HCT116 (cell line): ENCODE measurements at regions not wholly inside any gene's neighbourhood (a gene's known extent, or its start where the extent isn't known, plus 50 kb on each side); places are given as distances from the start of the nearest gene placed in this dataset.

ENCODE experiments used
- ATAC-seq: fragments of 200-7000 bp; cut with Tn5 transposase; 2 replicates; pipeline ENCODE4 v1.9.1; 2020; ENCODE audit warnings: mild to moderate bottlenecking, moderate library complexity
- BruUV-seq: library from RNA; stranded (reverse); fragments of 400-500 nt; replicated peaks from 2 replicates; lab custom pipeline; 2021; lab: Mats Ljungman, UMichigan
- CTCF ChIA-PET: fragments of 300-600 bp; sonication (Branson Sonifier 250); formaldehyde crosslinking; loops from one replicate; lab custom pipeline; 2021; ENCODE audit warnings: antibody characterized with exemption; lab: Charles Lee
- POLR2A ChIA-PET: fragments of 300-600, 350-600 bp; sonication (Branson Sonifier 250); formaldehyde crosslinking; loops from one replicate; lab custom pipeline; 2021; ENCODE audit warnings: antibody characterized with exemption; lab: Charles Lee
- RAD21 ChIA-PET, 2 experiments: fragments of 300-600 bp; sonication (Branson Sonifier 250); formaldehyde crosslinking; loops; one replicate each; lab custom pipeline; 2023; ENCODE audit warnings: low total read pairs in 2 of 2; ENCODE audit not compliant: uncharacterized antibody in 2 of 2, unreplicated experiment in 2 of 2, low non-redundant PET in 1 of 2; lab: Charles Lee
- DNase-seq: peaks from one replicate; pipeline ENCODE4 v3.0.0-alpha.2; 2010; ENCODE audit warnings: low read depth, low spot score
- H2AFZ ChIP-seq: fragments of 200-600 bp; shearing (Covaris generic), sonication (generic); 2 replicates; pipeline ENCODE4 v1.6.1; 2017; ENCODE audit warnings: low read depth, mixed run types, mixed read lengths, antibody characterized with exemption, low read length; ENCODE audit not compliant: poor library complexity, severe bottlenecking
- H3K27ac ChIP-seq: 2 replicates; pipeline ENCODE4 v1.5.1; 2012; ENCODE audit warnings: low read depth, low read length
- H3K27me3 ChIP-seq: fragments of 200-600 bp; sonication (generic); 2 replicates; pipeline ENCODE4 v1.6.1; 2016; ENCODE audit warnings: mixed run types, low read length, mixed read lengths; ENCODE audit not compliant: insufficient read depth
- H3K36me3 ChIP-seq, 2 experiments: fragments of 200-500 bp in 1 of 2; fragments of 200-600 bp in 1 of 2; sonication (Bioruptor generic) in 1 of 2; sonication (generic) in 1 of 2; 2 replicates each; pipeline versions ENCODE4 v1.5.1 to v1.6.1; 2014 to 2016; ENCODE audit warnings: low read length in 2 of 2, inconsistent platforms in 1 of 2, mixed read lengths in 1 of 2, mixed run types in 1 of 2; ENCODE audit not compliant: insufficient read depth in 2 of 2, control insufficient read depth in 1 of 2
- H3K4me1 ChIP-seq, 2 experiments: fragments of 200-600 bp in 1 of 2; sonication (generic) in 1 of 2; 2 replicates each; pipeline versions ENCODE4 v1.5.1 to v1.6.1; 2012 to 2017; ENCODE audit warnings: low read length in 2 of 2, inconsistent platforms in 1 of 2, mild to moderate bottlenecking in 1 of 2, mixed read lengths in 1 of 2, mixed run types in 1 of 2, moderate library complexity in 1 of 2; ENCODE audit not compliant: insufficient read depth in 2 of 2, control insufficient read depth in 1 of 2
- H3K4me2 ChIP-seq: fragments of 200-600 bp; sonication (generic); 2 replicates; pipeline ENCODE4 v1.6.1; 2017; ENCODE audit warnings: mixed run types, low read length, mixed read lengths
- H3K4me3 ChIP-seq, 2 experiments: fragments of 200-600 bp in 1 of 2; sonication (generic) in 1 of 2; replicated peaks in 1 of 2; 2 replicates each; pipeline ENCODE4 v1.5.1; 2011 to 2016; ENCODE audit warnings: low read length in 2 of 2, control low read depth in 1 of 2, low read depth in 1 of 2, mild to moderate bottlenecking in 1 of 2, mixed read lengths in 1 of 2, mixed run types in 1 of 2
- H3K79me2 ChIP-seq: fragments of 200-600 bp; sonication (generic); 2 replicates; pipeline ENCODE4 v1.6.1; 2017; ENCODE audit warnings: mild to moderate bottlenecking, mixed run types, low read length, moderate library complexity, mixed read lengths; ENCODE audit not compliant: insufficient read depth
- H3K9ac ChIP-seq: fragments of 200-600 bp; sonication (generic); 2 replicates; pipeline ENCODE4 v1.6.1; 2016; ENCODE audit warnings: low read length, mixed read lengths
- H3K9me2 ChIP-seq: fragments of 200-600 bp; sonication (generic), shearing (Covaris generic); 2 replicates; pipeline ENCODE4 v1.6.1; 2017; ENCODE audit warnings: mixed run types, mild to moderate bottlenecking, moderate library complexity; ENCODE audit not compliant: insufficient read depth
- H3K9me3 ChIP-seq, 2 experiments: fragments of 200-500 bp in 1 of 2; fragments of 200-600 bp in 1 of 2; sonication (Bioruptor generic) in 1 of 2; sonication (generic) in 1 of 2; 2 replicates each; pipeline ENCODE4 v1.6.1; 2014 to 2017; ENCODE audit warnings: low read length in 2 of 2, mixed read lengths in 2 of 2, inconsistent platforms in 1 of 2, low read depth in 1 of 2, mild to moderate bottlenecking in 1 of 2, mixed run types in 1 of 2, moderate library complexity in 1 of 2; ENCODE audit not compliant: control insufficient read depth in 1 of 2, insufficient read depth in 1 of 2
- H4K20me1 ChIP-seq: fragments of 200-600 bp; sonication (generic), shearing (Covaris generic); 2 replicates; pipeline ENCODE4 v1.6.1; 2017; ENCODE audit warnings: mixed run types, mild to moderate bottlenecking, moderate library complexity; ENCODE audit not compliant: insufficient read depth
- CBX3 ChIP-seq: IDR thresholded peaks from 2 replicates; pipeline ENCODE4 v1.6.1; 2012; ENCODE audit warnings: low read depth
- CEBPB ChIP-seq: IDR thresholded peaks from 2 replicates; pipeline ENCODE4 v1.6.1; 2012; ENCODE audit warnings: low read depth
- EGR1 ChIP-seq: IDR thresholded peaks from 2 replicates; pipeline ENCODE4 v1.6.1; 2012; ENCODE audit warnings: low read depth
- ELF1 ChIP-seq: IDR thresholded peaks from 2 replicates; pipeline ENCODE4 v1.6.1; 2012; ENCODE audit warnings: low read depth, borderline replicate concordance
- EZH2 ChIP-seq: fragments of 200-600 bp; sonication (generic); IDR thresholded peaks from 2 replicates; pipeline ENCODE4 v1.6.1; 2017; ENCODE audit warnings: antibody characterized with exemption, mixed run types
- EZH2phosphoT487 ChIP-seq: fragments of 200-600 bp; IDR thresholded peaks from 2 replicates; pipeline ENCODE4 v1.6.1; 2018; ENCODE audit warnings: antibody characterized with exemption, borderline replicate concordance
- FOSL1 ChIP-seq: IDR thresholded peaks from 2 replicates; pipeline ENCODE4 v1.6.1; 2012; ENCODE audit warnings: low read depth
- POLR2A ChIP-seq: IDR thresholded peaks from 2 replicates; pipeline ENCODE4 v1.7.0; 2011; ENCODE audit warnings: borderline replicate concordance; ENCODE audit not compliant: insufficient read depth, insufficient read length; ENCODE audit errors: extremely low read depth
- POLR2AphosphoS5 ChIP-seq: IDR thresholded peaks from 2 replicates; pipeline ENCODE4 v1.6.1; 2011; ENCODE audit warnings: mild to moderate bottlenecking, low read depth, low read length, moderate library complexity
- RAD21 ChIP-seq: IDR thresholded peaks from 2 replicates; pipeline ENCODE4 v1.6.1; 2012; ENCODE audit warnings: low read depth, mild to moderate bottlenecking
- SIN3A ChIP-seq: IDR thresholded peaks from 2 replicates; pipeline ENCODE4 v1.6.1; 2012; ENCODE audit warnings: low read depth
- SP1 ChIP-seq: IDR thresholded peaks from 2 replicates; pipeline ENCODE4 v1.6.1; 2012; ENCODE audit warnings: low read depth
- SRF ChIP-seq: IDR thresholded peaks from 2 replicates; pipeline ENCODE4 v1.6.1; 2012; ENCODE audit warnings: low read depth
- TCF7L2 ChIP-seq: IDR thresholded peaks from 2 replicates; pipeline ENCODE4 v1.7.0; 2011; ENCODE audit warnings: borderline replicate concordance, inconsistent platforms; ENCODE audit not compliant: insufficient read depth, insufficient read length; ENCODE audit errors: extremely low read depth
- YY1 ChIP-seq: IDR thresholded peaks from 2 replicates; pipeline ENCODE4 v1.6.1; 2011; ENCODE audit warnings: low read length, low read depth, moderate library complexity, mild to moderate bottlenecking; ENCODE audit not compliant: insufficient replicate concordance; ENCODE audit errors: extremely low read depth
- ZNF274 ChIP-seq: fragments of 200-500 bp; sonication (Bioruptor generic); IDR thresholded peaks from 2 replicates; pipeline ENCODE4 v1.6.1; 2014; ENCODE audit warnings: mild to moderate bottlenecking, low read depth, low read length, inconsistent platforms
- intact Hi-C: fragments of 100-400 bp; cut with micrococcal nuclease; formaldehyde crosslinking; loops from 2 replicates; pipeline ENCODE4 v1.10.0; 2022
- TF ChIP-seq, protein P1 (sequence below): IDR thresholded peaks from 2 replicates; pipeline ENCODE4 v1.6.1; 2012
- TF ChIP-seq, protein P2 (sequence below), 3 experiments: fragments of 200-600 bp in 1 of 3; sonication (generic) in 1 of 3; IDR thresholded peaks in 2 of 3; conservative IDR thresholded peaks in 1 of 3; 2 replicates each; pipeline ENCODE4 v1.5.1; 2012 to 2017; ENCODE audit warnings: low read depth in 2 of 3, low read length in 2 of 3, antibody characterized with exemption in 1 of 3, borderline replicate concordance in 1 of 3, control low read depth in 1 of 3, mild to moderate bottlenecking in 1 of 3, mixed read lengths in 1 of 3, mixed run types in 1 of 3, moderate library complexity in 1 of 3; ENCODE audit not compliant: insufficient read depth in 1 of 3
- TF ChIP-seq, protein P3 (sequence below): IDR thresholded peaks from 2 replicates; pipeline ENCODE4 v1.6.1; 2011; ENCODE audit warnings: mild to moderate bottlenecking, low read length, moderate library complexity; ENCODE audit not compliant: insufficient replicate concordance; ENCODE audit errors: extremely low read depth

- H3K4me2 ChIP-seq, result no peak overlapping the region
- CTCF ChIA-PET, result no interaction called here
- intact Hi-C loops, result no loop called here
- BruUV-seq, result no TSS peak
- ATAC-seq (no peak), DNase-seq (no peak)
- H3K4me1 ChIP-seq, result no peaks in the 10 kb centered on the region
- POLR2A ChIA-PET, result no interaction called here
- no peaks in the 10 kb centered on the region for H3K27me3 ChIP-seq
- no peak overlapping the region for H2AFZ ChIP-seq
- H3K36me3 ChIP-seq, result no peaks in the 10 kb centered on the region
- H3K79me2 ChIP-seq, result no peaks in the 10 kb centered on the region
- TF ChIP-seq YY1, result no peak
- no peak for TF ChIP-seq ZNF274
- TF ChIP-seq RAD21, result no peak
- TF ChIP-seq EZH2phosphoT487, result no peak
- H3K9me3 ChIP-seq, result peaks cover 8 to 27% of the 10 kb centered on the region in 2 experiments; a peak in 2 of 4 replicates
- H3K27ac ChIP-seq, result no peak overlapping the region
- H4K20me1 ChIP-seq, result no peaks in the 10 kb centered on the region
- H3K9ac ChIP-seq, result no peak overlapping the region
- H3K4me3 ChIP-seq, result no peak overlapping the region
- RAD21 ChIA-PET, result no interaction called here
- no peaks in the 10 kb centered on the region for H3K9me2 ChIP-seq
These were observed 1339.4 kb downstream of the FAM181B start for GRCh38 chr11:81394311-81394710.

GRCh38 chr11:81388326-81388725 is 1345.3 kb downstream of the FAM181B start:
- CTCF ChIA-PET, result no interaction called here
- Histone ChIP-seq H3K27me3 (no peaks in the 10 kb centered on the region), H3K9me2 (no peaks in the 10 kb centered on the region), H2AFZ (no peak overlapping the region), H3K9ac (no peak overlapping the region), H3K4me3 (no peak overlapping the region), H3K4me2 (no peak overlapping the region), H4K20me1 (no peaks in the 10 kb centered on the region), H3K4me1 (no peaks in the 10 kb centered on the region), H3K9me3 (peaks cover 0 to 15% of the 10 kb centered on the region in 2 experiments; a peak in 2 of 4 replicates), H3K79me2 (no peaks in the 10 kb centered on the region), H3K27ac (no peak overlapping the region), H3K36me3 (no peaks in the 10 kb centered on the region)
- intact Hi-C loops, result no loop called here
- BruUV-seq, result no TSS peak
- DNase-seq, result no peak
- no peak for ATAC-seq
- POLR2A ChIA-PET, result no interaction called here
- RAD21 ChIA-PET, result no interaction called here
- TF ChIP-seq EZH2, result no peak
- TF ChIP-seq SP1, result no peak
- TF ChIP-seq, protein P1, sequence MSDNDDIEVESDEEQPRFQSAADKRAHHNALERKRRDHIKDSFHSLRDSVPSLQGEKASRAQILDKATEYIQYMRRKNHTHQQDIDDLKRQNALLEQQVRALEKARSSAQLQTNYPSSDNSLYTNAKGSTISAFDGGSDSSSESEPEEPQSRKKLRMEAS, result no peak
- no peak for TF ChIP-seq SRF
- TF ChIP-seq RAD21, result no peak
- no peak for TF ChIP-seq EGR1
- no peak for TF ChIP-seq ELF1
- no peak for TF ChIP-seq TCF7L2
- no peak for TF ChIP-seq EZH2phosphoT487
- TF ChIP-seq YY1, result no peak
- TF ChIP-seq CEBPB, result no peak
- TF ChIP-seq FOSL1, result no peak
- TF ChIP-seq SIN3A, result no peak
- TF ChIP-seq POLR2A, result no peak
- TF ChIP-seq, protein P2, sequence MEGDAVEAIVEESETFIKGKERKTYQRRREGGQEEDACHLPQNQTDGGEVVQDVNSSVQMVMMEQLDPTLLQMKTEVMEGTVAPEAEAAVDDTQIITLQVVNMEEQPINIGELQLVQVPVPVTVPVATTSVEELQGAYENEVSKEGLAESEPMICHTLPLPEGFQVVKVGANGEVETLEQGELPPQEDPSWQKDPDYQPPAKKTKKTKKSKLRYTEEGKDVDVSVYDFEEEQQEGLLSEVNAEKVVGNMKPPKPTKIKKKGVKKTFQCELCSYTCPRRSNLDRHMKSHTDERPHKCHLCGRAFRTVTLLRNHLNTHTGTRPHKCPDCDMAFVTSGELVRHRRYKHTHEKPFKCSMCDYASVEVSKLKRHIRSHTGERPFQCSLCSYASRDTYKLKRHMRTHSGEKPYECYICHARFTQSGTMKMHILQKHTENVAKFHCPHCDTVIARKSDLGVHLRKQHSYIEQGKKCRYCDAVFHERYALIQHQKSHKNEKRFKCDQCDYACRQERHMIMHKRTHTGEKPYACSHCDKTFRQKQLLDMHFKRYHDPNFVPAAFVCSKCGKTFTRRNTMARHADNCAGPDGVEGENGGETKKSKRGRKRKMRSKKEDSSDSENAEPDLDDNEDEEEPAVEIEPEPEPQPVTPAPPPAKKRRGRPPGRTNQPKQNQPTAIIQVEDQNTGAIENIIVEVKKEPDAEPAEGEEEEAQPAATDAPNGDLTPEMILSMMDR (IDR thresholded peaks at IDR 0.05 in 2 of 3, conservative IDR thresholded peaks at IDR 0.05 in 1 of 3; ENCODE audit: borderline replicate concordance in 1 of 3, insufficient read depth in 1 of 3, low read depth in 2 of 3, low read length in 2 of 3), result no peak
- TF ChIP-seq CBX3, result no peak
- TF ChIP-seq POLR2AphosphoS5, result no peak
- TF ChIP-seq, protein P3, sequence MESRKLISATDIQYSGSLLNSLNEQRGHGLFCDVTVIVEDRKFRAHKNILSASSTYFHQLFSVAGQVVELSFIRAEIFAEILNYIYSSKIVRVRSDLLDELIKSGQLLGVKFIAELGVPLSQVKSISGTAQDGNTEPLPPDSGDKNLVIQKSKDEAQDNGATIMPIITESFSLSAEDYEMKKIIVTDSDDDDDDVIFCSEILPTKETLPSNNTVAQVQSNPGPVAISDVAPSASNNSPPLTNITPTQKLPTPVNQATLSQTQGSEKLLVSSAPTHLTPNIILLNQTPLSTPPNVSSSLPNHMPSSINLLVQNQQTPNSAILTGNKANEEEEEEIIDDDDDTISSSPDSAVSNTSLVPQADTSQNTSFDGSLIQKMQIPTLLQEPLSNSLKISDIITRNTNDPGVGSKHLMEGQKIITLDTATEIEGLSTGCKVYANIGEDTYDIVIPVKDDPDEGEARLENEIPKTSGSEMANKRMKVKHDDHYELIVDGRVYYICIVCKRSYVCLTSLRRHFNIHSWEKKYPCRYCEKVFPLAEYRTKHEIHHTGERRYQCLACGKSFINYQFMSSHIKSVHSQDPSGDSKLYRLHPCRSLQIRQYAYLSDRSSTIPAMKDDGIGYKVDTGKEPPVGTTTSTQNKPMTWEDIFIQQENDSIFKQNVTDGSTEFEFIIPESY, result no peak
